PC-3 (cell line): ENCODE measurements at regions not wholly inside any gene's neighbourhood (a gene's known extent, or its start where the extent isn't known, plus 50 kb on each side); places are given as distances from the start of the nearest gene placed in this dataset.

Experiments used
- EZH2 ChIP-seq: fragments of 300-600 bp; sonication (generic); IDR thresholded peaks from one replicate; pipeline ENCODE4 v1.6.1; 2017; ENCODE audit warnings: antibody characterized with exemption, mild to moderate bottlenecking, low read length; ENCODE audit not compliant: unreplicated experiment
- TF ChIP-seq, protein P1 (sequence below): fragments of 300-600 bp; sonication (generic); conservative IDR thresholded peaks from 2 replicates; pipeline ENCODE4 v1.5.1; 2017; ENCODE audit warnings: antibody characterized with exemption, low read depth, mild to moderate bottlenecking, low read length

DNA sequence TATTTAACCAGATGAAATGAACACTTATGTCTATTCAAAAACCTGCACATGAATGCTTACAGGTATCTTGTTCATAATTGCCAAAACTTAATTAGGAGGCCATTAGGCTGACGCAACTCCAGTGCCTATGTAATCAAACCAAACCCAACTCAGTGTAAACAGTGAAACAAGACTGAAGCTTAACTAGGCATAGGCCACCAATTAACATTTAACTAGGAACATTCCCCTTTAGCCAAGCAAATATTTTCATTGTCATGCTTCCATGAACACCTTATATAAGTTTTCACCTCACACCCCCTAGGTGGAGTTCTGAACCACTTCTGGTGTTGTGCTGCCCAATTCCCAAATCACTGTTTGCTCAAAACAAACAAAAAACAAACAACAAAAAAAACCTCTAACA, 686.0 kb downstream of the STPG2 start:
- TF ChIP-seq, protein P1, sequence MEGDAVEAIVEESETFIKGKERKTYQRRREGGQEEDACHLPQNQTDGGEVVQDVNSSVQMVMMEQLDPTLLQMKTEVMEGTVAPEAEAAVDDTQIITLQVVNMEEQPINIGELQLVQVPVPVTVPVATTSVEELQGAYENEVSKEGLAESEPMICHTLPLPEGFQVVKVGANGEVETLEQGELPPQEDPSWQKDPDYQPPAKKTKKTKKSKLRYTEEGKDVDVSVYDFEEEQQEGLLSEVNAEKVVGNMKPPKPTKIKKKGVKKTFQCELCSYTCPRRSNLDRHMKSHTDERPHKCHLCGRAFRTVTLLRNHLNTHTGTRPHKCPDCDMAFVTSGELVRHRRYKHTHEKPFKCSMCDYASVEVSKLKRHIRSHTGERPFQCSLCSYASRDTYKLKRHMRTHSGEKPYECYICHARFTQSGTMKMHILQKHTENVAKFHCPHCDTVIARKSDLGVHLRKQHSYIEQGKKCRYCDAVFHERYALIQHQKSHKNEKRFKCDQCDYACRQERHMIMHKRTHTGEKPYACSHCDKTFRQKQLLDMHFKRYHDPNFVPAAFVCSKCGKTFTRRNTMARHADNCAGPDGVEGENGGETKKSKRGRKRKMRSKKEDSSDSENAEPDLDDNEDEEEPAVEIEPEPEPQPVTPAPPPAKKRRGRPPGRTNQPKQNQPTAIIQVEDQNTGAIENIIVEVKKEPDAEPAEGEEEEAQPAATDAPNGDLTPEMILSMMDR, result no peak
- TF ChIP-seq EZH2, result no peak
